Non-pigmented ciliary epithelial cell (primary cell): ENCODE measurements at regions not wholly inside any gene's neighbourhood (a gene's known extent, or its start where the extent isn't known, plus 50 kb on each side); places are given as distances from the start of the nearest gene placed in this dataset.
A peak's percentile ranks its signal among the peaks of the same experiment; 100 is the strongest.
"Not testable (repeated sequence)": the region's sequence is repeated elsewhere in the genome, so short reads cannot be mapped to it uniquely, and the experiment has no call there.

Experiments
- DNase-seq: peaks from one replicate; pipeline ENCODE4 v3.0.0-alpha.2; 2010; ENCODE audit warnings: low read depth

GRCh38 chr13:94902722-94903407 lies 190.5 kb upstream of the SOX21 start:
- no peak for DNase-seq

DNA sequence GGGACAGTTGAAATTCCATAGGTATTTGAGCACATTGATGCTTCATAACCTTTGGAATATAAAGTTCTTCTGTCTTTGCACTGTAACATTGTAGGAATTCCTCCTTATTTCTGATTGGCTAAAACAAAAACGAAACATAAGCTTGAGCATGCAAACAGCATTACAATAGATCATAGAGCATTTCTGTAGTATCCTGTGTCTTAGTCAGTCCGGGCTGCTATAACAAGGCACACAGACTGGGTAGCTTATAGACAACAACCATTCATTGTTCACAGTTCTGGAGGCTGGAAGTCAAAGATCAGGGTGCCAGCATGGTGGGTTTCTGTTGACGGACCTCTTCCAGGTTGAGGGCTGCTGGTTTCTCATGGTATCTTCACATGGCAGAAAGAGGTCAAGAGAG lies 188.7 kb upstream of the SOX21 start:
- no peak for DNase-seq

DNA sequence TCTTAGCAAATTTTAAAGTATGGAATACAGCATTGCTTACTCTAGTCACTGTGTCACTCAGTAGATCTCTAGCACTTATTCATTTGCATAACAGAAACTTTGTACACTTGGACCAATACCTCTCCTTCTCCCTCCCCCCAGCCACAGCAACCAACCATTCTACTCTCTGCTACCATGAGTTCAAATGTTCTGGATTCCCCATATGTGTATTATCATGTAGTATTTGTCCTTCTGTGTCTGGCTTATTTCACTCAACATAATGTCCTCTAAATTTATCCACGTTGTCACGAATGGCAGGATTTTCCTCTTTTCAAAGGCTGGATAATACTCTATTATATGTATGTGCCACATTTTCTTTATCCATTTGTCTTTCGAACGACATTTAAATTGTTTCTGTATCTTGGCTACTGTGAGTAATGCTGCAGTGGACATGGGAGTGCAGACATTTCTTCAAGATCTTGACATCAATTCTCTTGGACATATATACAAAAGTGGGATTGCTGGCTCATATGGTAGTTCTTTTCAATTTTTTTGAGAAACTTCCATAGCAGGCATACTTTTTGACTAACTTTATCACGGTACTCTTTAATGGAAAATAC lies 184.5 kb upstream of the SOX21 start:
- no peak for DNase-seq

GRCh38 chr13:94896238-94896637 lies 183.9 kb upstream of the SOX21 start:
- no peak for DNase-seq

DNA sequence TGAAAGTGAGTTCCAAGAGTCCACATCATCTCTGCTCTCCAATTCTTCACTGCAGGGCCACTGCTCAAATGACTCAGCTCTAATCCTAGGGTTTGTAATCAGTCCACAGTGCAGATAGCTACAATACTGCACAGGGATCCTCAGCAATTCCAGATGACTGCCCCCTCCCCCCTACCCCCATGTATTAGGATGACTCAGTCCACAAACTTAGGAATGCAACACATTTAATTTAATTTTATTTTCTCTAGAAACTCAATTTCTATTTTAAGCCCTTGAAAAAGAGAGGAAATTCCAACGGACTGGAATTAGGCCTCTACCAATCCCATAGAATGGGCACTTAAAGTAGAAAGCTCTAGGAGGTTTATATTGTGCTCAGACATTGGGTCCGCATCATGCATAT lies 173.8 kb upstream of the SOX21 start:
- DNase-seq = peak; percentile 55

- DNase-seq = no peak
These were observed 168.1 kb upstream of the SOX21 start for GRCh38 chr13:94880463-94880862.

GRCh38 chr13:94878602-94879165 lies 166.3 kb upstream of the SOX21 start:
- no peak for DNase-seq

DNA sequence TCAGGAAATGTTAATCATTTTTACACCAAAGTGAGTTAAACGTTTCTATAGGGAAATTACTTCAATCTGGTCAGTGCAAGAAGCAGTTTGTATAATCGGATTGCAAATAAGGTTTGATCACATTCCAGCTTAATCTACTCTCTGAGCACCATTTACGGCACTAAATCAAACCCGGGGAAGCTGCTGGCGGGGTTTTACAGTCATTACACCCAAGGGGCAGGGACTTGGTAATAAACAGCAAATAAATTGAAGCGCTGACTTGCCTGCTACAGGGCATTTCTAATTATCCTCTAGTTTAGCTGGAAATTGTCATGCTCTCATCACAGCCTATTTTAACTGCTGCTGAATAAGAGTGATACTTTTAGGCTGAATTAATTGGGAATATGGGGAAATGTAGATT lies 152.1 kb upstream of the SOX21 start:
- DNase-seq = no peak

GRCh38 chr13:94860981-94861407 lies 148.6 kb upstream of the SOX21 start:
- DNase-seq = no peak

DNA sequence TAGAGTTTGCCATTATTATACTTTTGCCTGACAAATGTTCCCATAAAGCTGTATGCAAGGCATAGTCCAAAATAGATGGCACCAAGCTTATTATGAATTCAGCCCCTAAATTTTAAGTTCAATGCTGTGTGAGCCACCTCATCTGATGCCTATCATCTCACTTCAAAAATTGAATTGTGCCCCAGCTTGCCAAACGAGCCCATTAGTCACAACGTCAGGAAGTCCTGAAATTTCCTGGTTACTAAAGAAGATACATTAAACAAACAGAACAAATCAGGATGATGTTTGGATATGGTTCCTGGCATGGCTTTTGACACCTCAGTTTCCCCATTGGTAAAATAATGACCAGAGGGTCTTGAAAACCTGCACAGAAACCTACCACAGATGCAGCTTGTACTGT lies 147.5 kb upstream of the SOX21 start:
- DNase-seq = no peak

- no peak for DNase-seq
These were observed 146.9 kb upstream of the SOX21 start for GRCh38 chr13:94859278-94859691.

DNA sequence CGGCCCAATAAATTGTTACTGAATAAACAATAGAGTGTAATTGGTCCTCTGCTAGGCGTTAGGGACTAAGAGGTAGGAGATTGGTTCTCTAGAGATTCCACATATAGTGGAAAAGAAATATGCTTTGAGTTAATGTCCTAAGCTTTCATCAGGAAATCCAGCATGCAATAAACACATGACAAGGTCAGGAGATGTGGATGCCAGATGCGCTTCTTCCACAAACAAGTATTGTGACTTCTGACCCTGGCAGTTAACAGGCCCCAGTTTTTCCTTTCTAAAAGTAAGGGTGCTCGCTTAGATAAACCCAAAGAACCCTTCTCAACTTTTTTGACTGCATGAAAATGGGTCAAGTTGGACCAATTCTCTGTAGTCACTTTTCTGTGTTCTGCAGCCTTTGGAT lies 146.5 kb upstream of the SOX21 start:
- no peak for DNase-seq

GRCh38 chr13:94854688-94855087 lies 142.3 kb upstream of the SOX21 start:
- DNase-seq = no peak

DNA sequence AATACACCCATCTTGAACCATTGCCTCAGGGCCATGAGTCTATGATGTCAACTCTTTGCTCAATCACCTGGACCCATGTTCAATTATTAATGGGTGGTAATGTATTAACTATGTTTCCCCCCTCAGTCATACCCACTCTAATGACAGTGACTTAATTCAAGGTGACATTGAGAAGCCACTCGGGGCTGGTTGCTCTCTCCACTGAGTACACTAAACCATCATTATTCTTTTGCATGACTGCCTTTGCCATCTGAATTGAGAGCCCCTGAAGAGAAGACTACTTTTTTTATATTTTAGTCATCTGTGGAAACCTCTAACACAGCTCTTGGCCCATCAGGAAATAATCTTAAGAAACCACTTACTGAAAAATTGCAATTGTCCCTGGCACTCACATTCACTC lies 139.2 kb upstream of the SOX21 start:
- no peak for DNase-seq

- DNase-seq = no peak
These were observed 136.9 kb upstream of the SOX21 start for GRCh38 chr13:94849254-94849653.

DNA sequence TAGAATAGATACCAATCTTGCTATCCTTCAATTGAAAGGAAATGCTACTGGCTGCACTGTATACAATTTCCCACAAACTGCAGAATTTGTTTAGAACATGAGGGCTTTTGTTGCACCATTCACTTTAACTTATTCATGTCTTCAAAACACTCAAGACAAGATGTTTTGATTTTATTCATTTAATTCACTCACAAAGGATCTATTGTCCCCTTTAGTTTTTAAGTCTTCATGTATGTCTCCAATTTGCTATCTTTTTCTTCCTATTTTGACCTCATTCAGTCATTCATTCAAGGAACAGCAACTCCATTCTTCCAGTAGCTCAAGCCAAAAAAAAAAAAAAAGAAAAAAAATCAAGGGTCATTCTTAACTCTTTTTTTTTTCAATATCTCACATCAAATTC lies 130.6 kb upstream of the SOX21 start:
- DNase-seq = no peak

GRCh38 chr13:94837056-94837455 lies 124.7 kb upstream of the SOX21 start:
- DNase-seq = not testable (repeated sequence)

- DNase-seq = no peak
These were observed 117.6 kb upstream of the SOX21 start for GRCh38 chr13:94829837-94830365.

DNA sequence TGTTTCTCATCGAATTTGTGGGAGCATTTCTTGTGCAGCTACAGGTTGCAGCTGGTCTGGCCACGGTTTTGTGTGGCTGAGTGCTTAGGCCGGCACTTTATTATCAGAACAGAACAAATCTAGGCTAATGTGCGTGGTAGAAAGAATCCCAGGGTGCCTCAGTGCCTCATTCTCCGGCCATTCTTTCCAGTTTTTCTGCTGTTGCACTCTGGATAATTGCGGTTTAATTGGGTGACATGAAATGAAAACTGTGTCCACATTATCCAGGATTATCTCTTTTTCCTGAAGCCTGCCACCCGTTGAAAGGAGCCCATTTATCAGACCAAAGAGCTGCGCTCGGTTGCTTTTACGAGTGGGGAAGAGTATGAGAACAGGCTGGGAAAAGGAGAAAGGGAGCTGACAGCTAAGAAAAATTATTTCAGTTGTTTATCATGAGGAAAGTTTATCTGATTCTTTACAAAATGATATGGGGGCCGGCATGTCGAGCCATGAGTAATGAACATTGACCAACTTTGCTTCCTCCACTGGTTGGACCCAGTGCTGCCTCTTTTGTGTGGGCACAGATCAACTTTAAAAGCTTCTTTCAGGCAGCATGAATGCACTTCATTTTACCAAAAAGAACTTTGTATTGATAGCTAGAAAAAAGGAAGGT lies 117.0 kb upstream of the SOX21 start:
- no peak for DNase-seq

- DNase-seq = no peak
These were observed 115.2 kb upstream of the SOX21 start for GRCh38 chr13:94827566-94827965.

- DNase-seq = no peak
These were observed 113.2 kb upstream of the SOX21 start for GRCh38 chr13:94825507-94825906.

DNA sequence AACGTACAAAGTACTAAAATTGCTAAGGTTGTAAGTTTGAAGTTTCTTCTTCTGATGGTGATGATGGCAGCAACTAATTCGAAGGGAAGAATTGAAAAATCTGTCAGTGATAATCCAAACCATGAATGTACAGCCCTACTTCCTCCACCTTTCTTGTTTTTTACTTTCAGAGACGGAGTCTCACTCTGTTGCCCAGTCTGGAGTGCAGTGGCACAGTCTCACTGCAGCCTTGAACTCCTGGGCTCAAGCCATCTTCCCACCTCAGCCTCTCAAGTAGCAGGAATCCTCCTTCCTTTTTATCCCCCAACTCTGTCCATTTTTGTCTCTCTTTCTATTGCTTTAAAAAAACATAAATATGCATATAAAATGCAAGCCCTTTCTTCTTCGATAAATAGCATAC lies 112.3 kb upstream of the SOX21 start:
- DNase-seq = no peak

GRCh38 chr13:94822356-94822755 lies 110.0 kb upstream of the SOX21 start:
- no peak for DNase-seq
